M059J (cell line): ENCODE measurements at regions not wholly inside any gene's neighbourhood (a gene's known extent, or its start where the extent isn't known, plus 50 kb on each side); places are given as distances from the start of the nearest gene placed in this dataset.

Experiments used
- DNase-seq: peaks from one replicate; pipeline ENCODE4 v3.0.0-alpha.2; 2012; ENCODE audit warnings: low read depth

DNA sequence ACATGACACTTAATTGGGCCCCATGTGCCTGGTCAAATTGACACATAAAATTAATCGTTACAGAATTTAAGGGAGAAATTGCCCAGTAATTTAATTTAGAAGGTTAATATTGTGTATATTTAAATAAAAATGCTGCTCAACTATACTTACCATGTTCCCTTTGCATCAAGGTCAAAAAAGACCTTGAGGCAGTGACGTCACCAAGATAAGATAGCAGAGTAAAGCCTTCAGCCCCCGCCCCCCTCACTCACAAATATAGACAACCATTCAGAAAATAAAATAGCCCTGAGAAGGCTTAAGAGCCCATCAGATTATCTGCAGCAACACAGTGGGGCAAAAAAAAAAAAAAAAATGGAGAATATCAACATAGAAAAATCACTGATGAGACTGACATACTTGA lies 785.7 kb downstream of the CCDC85A start:
- no peak for DNase-seq

DNA sequence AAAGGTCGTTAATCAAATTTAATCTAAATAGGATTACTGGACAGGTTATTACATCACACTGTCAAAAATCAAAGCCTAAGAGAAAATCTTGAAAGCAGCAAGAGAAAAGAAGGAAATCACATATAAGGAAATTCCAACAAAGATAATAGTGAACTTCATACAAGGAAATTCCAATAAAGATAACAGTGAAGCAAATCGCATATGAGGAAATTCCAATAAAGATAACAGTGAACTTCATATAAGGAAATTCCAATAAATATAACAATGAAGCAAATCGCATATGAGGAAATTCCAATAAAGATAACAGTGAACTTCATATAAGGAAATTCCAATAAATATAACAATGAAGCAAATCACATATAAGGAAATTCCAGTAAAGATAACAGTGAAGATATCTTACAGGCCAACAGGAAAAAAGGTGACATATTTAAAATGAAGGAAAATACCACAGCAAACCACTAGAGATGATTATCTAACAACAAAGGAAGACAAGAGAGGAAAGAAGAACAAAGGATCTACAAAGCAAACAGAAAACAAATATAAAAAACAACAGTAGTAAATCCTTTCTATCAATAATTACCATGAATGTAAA lies 787.7 kb downstream of the CCDC85A start:
- no peak for DNase-seq

DNA sequence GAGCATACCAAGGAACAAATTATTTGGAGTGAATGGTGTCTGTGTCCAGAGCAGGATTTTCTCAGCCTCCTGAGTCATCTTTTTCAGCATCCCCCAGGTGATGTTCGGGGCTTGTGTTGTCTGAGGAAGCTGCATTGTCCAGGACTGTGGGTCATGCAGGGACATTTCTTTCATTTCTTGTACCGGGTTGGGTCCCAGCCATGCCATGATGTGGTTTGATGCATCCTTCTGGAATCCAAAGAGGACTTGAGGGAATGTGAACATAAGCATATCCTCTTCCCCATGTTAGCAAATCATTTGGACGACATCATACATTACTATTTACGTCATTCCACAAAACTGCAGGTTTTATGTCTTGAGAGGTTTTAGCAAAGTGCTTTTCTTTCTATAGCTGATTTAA lies 797.8 kb downstream of the CCDC85A start:
- DNase-seq = peak; percentile 74

DNA sequence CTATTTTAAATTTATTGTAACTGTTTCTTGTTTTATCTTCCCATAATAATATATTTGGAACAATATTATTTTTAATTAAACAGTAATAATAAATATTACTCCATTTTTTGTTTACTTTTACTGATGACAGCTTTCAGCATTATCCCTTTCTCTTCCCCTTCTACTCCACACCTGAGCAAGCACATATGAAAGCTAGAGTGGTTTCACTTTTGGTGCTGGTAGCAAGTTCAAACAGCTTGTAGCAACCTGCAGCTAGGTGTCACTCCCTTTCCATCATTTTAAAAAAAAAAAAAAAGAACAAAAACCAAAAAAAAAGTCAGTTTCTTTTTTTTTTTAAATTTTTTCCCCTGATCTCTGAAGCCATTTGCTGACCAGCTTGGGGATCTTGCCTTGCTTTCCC lies 801.8 kb downstream of the CCDC85A start:
- DNase-seq = peak; percentile 1

DNA sequence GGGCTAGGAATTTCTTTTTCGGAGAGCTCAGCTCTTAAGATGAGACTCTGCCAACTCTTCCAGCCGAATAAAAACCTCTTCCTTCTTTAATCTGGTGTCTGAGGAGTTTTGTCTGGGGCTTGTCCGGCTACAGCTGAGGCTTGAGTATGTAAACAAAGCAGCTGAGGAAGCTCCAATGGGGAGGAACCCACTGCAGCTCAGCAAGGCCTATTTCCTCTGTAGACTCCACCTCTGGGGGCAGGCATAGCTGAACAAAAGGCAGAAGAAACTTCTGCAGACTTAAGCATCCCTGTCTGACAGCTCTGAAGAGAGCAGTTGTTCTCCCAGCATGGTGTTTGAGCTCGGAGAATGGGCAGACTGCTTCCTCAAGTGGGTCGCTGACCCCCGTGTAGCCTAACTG lies 838.7 kb downstream of the CCDC85A start:
- DNase-seq = peak; percentile 2

DNA sequence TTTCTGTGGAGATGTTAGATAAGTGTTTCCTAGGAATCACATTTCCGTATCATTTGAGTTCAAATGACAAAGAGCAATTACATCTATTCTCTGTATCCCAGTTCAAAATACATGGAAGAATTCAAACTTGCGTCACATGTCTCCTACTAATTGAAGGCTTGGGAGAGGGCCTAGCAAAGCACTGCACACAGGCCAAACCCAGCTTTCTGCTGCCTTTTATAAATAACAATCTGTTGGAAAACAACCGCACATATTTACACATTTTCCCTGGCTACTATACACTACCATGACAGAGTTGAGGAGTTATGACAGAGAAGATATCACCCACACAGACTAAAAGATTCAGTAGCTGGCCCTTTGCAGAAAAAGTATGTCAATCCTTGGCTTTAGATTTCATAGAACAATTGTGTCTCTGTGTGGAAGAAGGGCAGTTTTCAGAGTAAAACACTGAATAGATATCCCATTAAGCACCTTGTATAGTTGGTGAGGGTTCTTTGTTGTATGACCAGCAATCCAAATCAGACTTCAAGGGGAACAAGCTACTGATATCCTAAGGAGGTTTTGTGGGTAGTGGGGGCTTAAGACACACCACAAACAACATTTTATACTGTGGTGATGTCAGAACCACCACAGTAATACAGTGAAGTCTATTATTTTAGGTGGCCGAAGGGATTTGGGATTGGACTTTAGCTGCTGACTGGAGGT lies 861.3 kb downstream of the CCDC85A start:
- DNase-seq = no peak

DNA sequence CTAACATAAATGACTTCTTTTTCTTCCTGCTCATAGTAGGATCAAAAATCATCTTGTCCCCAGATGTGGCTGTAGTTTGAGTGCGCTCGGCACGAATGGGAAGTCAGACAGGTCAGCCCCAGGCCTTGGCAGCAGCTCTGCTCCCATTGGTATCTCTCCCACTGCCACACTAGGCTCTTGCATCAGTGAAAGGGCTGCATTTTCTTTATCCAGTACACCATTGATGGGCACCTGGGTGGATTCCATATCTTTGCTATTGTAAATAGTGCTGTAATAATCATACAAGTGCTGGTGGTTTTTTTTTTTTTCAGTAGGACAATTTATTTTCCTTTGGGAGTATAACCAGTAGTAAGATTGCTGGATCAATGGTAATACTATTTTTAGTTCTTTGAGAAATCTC lies 865.5 kb downstream of the CCDC85A start:
- DNase-seq = no peak

DNA sequence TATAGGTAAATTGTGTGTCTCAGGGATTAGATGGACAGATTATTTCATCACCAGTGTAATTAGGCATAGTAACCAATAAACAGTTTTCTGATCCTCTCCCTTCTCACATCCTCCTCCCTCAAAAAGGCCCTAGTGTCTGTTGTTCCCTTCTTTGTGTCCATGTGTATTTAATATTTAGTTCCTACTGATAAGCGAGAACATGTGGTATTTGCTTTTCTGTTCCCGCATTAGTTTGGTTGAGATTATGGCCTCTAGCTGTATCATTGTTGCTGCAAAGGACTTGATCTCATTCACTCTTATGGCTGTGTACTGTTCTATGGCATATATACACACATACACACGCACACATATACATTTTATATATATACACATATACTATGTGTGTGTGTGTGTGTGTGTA lies 866.2 kb downstream of the CCDC85A start:
- no peak for DNase-seq

DNA sequence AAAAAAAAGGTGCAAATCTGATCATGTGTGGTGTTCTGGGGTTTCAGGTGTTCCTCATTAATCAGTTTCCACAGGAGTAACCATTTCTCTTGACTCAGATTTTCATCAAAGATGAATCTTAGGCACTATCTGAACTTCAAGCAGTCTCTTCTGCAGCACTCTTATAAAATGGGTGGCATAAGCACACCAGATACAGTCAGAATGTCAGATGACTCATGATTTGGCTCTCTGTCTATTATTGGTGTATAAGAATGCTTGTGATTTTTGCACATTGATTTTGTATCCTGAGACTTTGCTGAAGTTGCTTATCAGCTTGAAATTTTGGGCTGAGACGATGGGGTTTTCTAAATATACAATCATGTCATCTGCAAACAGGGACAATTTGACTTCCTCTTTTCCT lies 882.5 kb downstream of the CCDC85A start:
- peak; percentile 40 for DNase-seq

DNA sequence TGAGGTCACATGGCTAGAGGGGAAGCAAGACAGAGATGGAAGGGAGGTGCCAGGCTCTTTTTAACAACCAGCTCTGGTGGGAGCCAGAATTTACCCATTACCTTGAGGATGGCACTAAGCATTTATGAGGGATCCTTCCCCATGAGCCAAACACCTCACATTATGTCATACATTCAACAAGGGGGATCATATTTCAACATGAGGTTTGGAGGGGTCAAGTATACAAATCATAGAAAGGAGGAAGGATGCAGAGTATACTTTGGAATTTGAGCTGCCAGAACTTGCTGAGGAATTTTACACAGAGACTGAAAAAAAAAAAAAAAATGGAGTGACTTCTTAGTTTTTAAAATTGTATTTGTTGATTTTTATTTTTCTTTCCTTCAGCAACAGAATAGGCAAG lies 891.4 kb downstream of the CCDC85A start:
- DNase-seq = peak; percentile 61

DNA sequence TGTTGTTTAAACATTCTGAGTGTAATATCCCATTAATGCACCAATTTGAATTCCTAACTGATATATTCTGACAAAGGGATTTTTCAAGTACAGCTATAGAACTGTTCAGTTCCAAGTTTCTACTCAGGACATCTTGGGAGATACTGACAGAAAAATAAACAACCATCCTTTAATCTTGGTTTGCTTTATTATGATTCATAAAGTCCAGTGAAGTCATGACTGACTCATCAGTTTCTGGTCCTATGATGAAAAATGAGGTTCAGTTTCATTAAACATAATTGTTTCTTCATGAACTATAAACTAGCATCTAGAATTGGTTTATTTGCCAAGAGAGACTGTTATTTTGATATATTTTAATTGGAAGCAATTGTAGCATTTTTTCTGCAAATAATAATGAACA lies 896.2 kb downstream of the CCDC85A start:
- DNase-seq = peak; percentile 69

DNA sequence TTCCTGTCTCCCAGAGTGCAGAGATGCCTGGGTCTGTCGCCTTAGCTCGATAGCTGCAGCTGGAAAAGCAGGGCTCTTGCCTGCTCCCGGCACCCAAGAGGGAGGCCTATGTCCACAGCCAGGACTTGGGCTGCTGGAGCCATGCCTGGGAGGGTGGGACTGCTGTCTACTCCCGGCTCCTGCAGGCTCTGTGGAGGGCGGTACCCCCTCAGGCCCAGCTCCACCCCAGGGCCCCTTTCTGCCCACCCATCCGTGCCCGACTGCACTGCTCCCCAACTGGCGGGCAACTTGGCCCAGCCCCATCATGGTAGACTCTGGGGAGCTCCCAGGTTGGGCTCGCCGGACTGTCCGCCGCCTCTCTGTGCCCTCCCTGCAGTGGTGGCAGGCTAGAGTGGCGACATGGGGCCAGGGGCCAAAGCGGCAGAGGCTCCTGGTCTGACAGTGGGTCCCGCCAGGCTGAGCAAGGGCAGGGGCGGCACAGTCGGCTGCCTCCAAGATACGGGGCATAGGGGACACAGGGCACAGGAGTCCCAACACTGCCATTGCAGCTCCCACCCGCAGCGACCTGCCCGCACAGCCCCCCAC lies 901.0 kb downstream of the CCDC85A start:
- no peak for DNase-seq

DNA sequence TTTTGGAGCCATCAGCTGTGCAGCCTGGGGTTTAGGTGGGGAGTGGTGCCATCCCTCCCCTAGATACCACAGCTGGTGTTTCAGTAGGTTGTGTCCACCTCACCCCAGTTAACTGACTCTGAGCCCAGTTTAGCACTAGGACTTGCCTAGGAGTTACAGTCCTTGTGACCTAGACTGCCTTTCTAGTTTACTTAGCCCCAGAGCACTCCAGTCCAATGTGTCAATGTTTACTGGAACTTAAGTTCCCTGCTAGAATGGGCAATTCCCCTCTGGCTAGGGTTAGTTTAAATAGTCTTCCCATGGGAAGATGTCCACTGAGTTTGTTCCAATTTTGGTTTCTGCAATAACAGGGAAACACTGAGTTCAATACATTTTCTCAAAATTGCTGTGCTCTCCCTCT lies 909.2 kb downstream of the CCDC85A start:
- no peak for DNase-seq

DNA sequence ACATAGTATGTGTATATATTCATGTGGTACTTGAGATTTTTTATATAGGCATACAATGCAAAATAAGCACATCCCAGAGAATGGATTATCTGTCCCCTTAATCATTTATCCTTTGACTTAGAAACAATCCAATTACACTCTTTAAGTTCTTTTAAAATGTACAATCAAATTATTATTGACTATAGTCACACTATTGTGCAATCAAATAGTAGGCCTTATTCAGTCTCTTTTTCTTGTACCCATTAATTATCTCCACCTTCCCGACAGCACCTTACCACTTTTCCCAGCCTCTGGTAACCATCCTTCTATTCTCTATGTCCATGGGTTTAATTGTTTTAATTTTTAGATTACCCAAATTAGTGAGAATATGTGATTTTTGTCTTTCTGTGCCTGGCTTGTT lies 914.1 kb downstream of the CCDC85A start:
- no peak for DNase-seq

DNA sequence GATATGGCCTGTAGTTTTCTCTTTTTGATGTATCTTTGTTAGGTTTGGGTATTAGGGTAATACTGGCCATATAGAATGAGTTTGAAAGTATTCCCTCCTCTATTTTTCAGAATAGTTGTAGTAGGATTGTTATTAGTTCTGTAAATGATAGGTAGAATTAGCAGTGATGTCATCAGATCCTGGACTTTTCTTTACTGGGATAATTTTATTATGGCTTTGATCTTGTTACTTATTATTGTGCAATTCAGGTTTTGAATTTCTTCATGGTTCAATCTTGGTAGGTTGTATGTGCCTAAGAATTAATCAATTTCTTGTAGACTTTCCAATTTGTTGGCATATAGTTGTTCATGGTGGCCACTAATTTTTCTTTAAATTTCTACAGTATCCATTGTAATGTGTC lies 916.6 kb downstream of the CCDC85A start:
- no peak for DNase-seq

DNA sequence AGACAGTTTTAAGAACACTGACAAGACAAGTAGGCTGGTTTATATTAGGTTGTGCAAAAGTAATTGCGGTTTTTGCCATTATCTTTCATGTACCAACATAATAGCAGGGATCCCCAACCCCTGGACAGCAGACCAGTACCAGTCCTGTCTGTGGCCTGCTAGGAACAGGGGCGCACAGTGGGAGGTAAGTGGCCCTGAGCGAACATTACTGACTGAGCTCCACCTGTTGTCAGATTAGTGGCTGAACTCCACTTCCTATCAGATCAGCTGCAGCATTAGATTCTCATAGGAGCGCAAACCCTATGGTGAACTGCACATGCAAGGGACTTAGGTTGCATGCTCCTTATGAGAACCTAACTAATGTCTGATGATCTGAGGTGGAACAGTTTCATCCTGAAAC lies 921.9 kb downstream of the CCDC85A start:
- DNase-seq = no peak

DNA sequence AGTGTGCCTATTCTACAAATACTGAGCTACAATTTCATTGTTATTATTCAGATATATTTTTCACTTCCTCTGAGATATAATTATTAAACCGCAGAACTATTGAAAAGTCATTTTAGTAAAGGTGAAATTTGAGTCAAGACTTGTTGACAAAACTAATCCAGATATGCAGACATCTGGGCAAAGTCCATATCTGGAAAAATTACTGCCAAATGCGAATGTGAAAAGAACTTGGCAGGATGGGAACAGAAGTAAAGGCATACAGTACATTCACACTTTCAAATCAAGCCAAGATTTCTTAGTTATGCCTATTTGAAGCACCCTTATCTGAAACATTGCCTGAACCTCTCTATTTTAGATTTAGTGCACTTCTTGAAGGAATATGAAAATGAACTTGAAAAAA lies 923.6 kb downstream of the CCDC85A start:
- no peak for DNase-seq

DNA sequence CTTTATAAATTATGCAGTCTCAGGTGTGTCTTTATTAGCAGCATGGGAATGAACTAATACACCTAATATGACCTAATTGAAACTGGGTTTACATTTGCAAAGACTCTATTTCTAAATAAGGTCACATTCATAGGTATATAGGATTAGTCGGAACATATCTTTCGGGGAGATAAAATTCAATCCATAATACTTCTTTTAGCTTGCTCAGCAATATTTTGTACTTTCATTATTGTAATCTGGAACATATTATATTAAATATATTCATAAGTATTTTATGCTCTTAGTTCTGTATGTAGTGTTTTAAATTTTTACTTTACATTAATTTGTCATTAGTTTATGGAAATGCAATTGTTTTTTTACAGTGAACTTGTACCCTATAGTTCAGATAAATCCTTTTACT lies 927.7 kb downstream of the CCDC85A start:
- DNase-seq = no peak

DNA sequence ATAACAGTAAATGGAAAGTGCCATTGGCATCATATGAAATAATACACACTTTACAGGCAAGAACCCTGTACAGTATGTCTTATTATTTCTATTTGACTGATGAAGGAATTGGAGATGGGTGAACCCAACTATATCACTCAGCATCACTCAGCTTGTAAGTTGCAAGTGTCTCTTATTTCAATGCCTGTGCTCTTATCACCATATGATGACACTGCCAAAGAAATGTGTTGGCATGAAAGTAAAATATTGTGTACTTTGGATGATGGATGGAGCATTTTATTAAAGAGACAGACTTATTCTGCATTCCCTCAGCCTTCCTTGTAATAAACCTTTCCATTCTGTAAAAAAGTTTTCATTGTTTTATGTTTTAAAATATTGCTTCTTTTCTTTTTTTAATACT lies 927.5 kb upstream of the VRK2 start:
- no peak for DNase-seq

DNA sequence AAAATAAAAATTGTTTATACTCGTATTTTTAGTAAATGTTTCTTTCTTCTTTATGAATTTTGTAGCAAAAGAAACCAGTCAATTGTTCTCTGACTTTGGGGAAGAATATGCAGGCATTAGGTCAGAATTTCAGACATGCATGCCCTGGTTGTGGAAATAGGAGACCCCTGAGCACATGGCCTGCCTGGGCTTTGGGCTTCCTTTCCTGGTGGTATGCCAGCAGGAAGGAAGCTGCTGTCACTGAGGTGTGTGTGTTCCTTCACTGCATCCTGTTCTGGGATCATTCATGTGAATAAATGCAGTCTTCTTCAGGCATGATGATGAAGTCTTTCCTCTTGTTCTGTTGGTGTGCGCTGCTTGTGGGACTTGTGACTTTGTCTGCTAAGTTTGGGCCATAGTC lies 920.2 kb upstream of the VRK2 start:
- no peak for DNase-seq

DNA sequence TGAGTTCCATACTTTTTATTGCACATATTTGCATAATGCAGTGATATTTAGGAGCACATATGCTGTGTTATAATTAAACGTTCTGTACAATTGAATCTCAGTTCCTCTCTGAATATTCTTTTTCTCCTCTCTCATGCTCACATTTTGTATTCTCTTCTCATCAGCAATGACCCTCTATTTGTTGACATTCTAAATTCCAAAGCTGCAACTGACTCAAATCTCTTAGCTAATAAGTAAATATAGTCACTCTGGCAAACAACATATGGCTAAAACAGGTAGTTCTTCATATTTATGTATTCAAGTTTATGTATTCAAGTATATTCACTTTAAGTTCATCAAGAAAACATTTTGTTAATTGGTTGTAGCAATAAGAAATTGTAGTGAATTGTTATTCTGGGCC lies 907.4 kb upstream of the VRK2 start:
- no peak for DNase-seq

DNA sequence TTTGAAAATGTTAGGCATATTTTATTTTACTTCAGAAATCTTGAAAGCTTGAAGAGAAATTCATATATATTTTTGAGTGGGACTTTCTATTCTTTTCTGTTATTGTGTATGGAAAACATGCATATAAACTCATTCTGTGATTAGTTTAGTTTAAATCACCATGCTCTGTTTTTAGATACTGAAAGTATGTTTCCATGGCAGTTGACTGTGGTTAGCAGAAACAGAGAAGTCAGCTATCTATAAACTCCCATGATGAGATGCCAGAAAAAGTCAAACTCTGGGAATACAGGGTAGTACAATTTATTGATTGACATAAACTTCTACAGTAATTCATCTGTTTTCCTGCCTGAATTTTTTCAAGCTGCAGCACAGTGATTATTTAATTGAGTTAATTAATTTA lies 905.3 kb upstream of the VRK2 start:
- DNase-seq = peak; percentile 33

DNA sequence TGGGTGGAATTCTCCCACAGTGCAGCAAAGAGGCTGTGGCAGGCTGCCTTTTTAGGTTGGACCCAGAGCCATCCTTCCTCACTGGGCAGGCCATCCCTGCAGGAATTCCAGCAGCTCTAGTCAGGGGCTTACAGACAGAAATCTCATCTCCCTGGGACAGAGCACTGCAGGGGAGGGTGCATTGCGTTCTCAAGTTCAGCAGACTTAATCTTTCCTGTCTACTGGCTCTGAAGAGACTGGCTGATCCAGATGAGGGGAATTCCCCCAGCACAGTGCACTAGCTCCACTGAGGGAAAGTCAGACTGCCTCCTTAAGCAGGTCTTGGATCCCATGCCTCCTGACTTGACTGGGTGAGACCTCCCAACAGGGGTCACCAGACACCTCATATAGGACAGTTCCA lies 899.7 kb upstream of the VRK2 start:
- no peak for DNase-seq
